ENCODE measurements at regions not wholly inside any gene's neighbourhood (a gene's known extent, or its start where the extent isn't known, plus 50 kb on each side); places are given as distances from the start of the nearest gene placed in this dataset.

DNA sequence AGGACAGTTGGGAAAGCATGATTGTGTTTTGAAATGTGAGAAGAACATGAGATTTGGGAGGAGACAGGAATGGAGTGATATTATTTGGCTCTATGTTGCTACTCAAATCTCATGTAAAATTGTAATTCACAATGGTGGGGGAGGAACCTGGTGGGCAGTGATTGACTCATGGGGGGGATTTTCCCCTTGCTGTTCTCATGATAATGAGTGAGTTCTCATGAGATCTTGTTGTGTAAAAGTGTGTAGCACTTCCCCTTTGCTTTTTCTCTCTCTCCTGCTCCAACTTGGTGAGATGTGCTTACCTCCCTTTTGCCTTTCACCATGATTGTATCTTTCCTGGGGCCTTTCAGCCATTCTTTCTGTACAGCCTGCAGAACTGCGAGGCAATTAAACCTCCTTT is 1261.0 kb upstream of the ATXN8OS start:
- TF ChIP-seq, protein P1, sequence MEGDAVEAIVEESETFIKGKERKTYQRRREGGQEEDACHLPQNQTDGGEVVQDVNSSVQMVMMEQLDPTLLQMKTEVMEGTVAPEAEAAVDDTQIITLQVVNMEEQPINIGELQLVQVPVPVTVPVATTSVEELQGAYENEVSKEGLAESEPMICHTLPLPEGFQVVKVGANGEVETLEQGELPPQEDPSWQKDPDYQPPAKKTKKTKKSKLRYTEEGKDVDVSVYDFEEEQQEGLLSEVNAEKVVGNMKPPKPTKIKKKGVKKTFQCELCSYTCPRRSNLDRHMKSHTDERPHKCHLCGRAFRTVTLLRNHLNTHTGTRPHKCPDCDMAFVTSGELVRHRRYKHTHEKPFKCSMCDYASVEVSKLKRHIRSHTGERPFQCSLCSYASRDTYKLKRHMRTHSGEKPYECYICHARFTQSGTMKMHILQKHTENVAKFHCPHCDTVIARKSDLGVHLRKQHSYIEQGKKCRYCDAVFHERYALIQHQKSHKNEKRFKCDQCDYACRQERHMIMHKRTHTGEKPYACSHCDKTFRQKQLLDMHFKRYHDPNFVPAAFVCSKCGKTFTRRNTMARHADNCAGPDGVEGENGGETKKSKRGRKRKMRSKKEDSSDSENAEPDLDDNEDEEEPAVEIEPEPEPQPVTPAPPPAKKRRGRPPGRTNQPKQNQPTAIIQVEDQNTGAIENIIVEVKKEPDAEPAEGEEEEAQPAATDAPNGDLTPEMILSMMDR (optimal IDR thresholded peaks at IDR 0.05 in 1 of 3, IDR thresholded peaks at IDR 0.05 in 1 of 3, conservative IDR thresholded peaks at IDR 0.05 in 1 of 3; ENCODE audit: extremely low read depth in 1 of 3, insufficient read depth in 2 of 3, low read length in 3 of 3): no peak
- no peak for TF ChIP-seq EZH2 (IDR thresholded peaks at IDR 0.05; ENCODE audit: low read length)
- no peaks in the 10 kb centered on the region for H3K27me3 ChIP-seq (ENCODE audit: control insufficient read depth, extremely low read depth, insufficient read depth, low read length)
- DNase-seq (ENCODE audit: low read depth, low spot score) (no peak), FAIRE-seq (no peak)
- H3K36me3 ChIP-seq (ENCODE audit: control insufficient read depth in 2 of 2, extremely low read depth in 1 of 2, insufficient read depth in 2 of 2, low read length in 2 of 2): no peaks in the 10 kb centered on the region
- H3K9me3 ChIP-seq (ENCODE audit: control insufficient read depth, low read depth, low read length): peaks cover 2% of the 10 kb centered on the region
- no peaks in the 10 kb centered on the region for H4K20me1 ChIP-seq (ENCODE audit: control insufficient read depth, extremely low read depth, insufficient read depth, low read length)
- H3K27ac ChIP-seq (ENCODE audit: control insufficient read depth, insufficient read depth, low read length): no peak overlapping the region
- H2AFZ ChIP-seq (ENCODE audit: control insufficient read depth, low read length): no peak overlapping the region
- H3K4me3 ChIP-seq (ENCODE audit: control insufficient read depth in 2 of 3, extremely low read depth in 1 of 3, insufficient read depth in 2 of 3, low read depth in 1 of 3, low read length in 3 of 3): no peak overlapping the region
- no peak overlapping the region for H3K9ac ChIP-seq (ENCODE audit: control insufficient read depth, extremely low read depth, insufficient read depth, low read length)
- H3K4me1 ChIP-seq (ENCODE audit: control insufficient read depth, extremely low read depth, insufficient read depth, low read length): no peaks in the 10 kb centered on the region
- dilution Hi-C loops (cut with MboI; ENCODE audit: extremely low pct_ligation_motif_present, low sequenced_read_pairs): no loop called here
- no peaks in the 10 kb centered on the region for H3K79me2 ChIP-seq (ENCODE audit: control insufficient read depth, insufficient read depth, low read length)
- no peak overlapping the region for H3K4me2 ChIP-seq (ENCODE audit: control insufficient read depth, extremely low read depth, insufficient read depth, low read depth, low read length)
- no peaks in the 10 kb centered on the region for H3K9me1 ChIP-seq (ENCODE audit: control insufficient read depth, extremely low read depth, insufficient read depth, low read length)

DNA sequence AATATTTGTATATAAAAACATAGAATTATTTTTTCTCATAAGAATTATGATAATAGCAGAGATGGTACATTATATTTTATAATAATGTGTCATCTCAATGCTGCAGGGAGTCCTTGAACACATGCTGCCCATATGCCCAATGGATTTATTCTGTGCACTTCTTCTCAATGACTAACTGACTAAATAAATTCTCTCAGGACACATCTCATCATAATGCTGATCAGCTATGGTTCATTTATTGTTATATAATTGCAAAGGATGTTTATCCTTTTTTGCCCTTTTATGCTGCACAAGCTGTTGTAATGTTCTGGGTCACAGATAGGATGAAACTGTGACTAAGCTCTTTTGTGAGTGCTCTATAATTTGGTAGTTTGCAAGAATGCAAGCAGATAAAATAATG is 1273.3 kb upstream of the ATXN8OS start:
- Histone ChIP-seq H2AFZ (ENCODE audit: control insufficient read depth, low read length) (no peak overlapping the region), H3K9ac (ENCODE audit: control insufficient read depth, extremely low read depth, insufficient read depth, low read length) (no peak overlapping the region), H3K4me3 (ENCODE audit: control insufficient read depth in 2 of 3, extremely low read depth in 1 of 3, insufficient read depth in 2 of 3, low read depth in 1 of 3, low read length in 3 of 3) (no peak overlapping the region), H3K9me3 (ENCODE audit: control insufficient read depth, low read depth, low read length) (no peaks in the 10 kb centered on the region), H4K20me1 (ENCODE audit: control insufficient read depth, extremely low read depth, insufficient read depth, low read length) (no peaks in the 10 kb centered on the region), H3K4me1 (ENCODE audit: control insufficient read depth, extremely low read depth, insufficient read depth, low read length) (no peaks in the 10 kb centered on the region), H3K27me3 (ENCODE audit: control insufficient read depth, extremely low read depth, insufficient read depth, low read length) (no peaks in the 10 kb centered on the region), H3K27ac (ENCODE audit: control insufficient read depth, insufficient read depth, low read length) (no peak overlapping the region), H3K9me1 (ENCODE audit: control insufficient read depth, extremely low read depth, insufficient read depth, low read length) (no peaks in the 10 kb centered on the region), H3K79me2 (ENCODE audit: control insufficient read depth, insufficient read depth, low read length) (no peaks in the 10 kb centered on the region), H3K36me3 (ENCODE audit: control insufficient read depth in 2 of 2, extremely low read depth in 1 of 2, insufficient read depth in 2 of 2, low read length in 2 of 2) (no peaks in the 10 kb centered on the region), H3K4me2 (ENCODE audit: control insufficient read depth, extremely low read depth, insufficient read depth, low read depth, low read length) (no peak overlapping the region)
- no peak for DNase-seq (ENCODE audit: low read depth, low spot score)
- dilution Hi-C loops (cut with MboI; ENCODE audit: extremely low pct_ligation_motif_present, low sequenced_read_pairs): no loop called here
- TF ChIP-seq, protein P1 (optimal IDR thresholded peaks at IDR 0.05 in 1 of 3, IDR thresholded peaks at IDR 0.05 in 1 of 3, conservative IDR thresholded peaks at IDR 0.05 in 1 of 3; ENCODE audit: extremely low read depth in 1 of 3, insufficient read depth in 2 of 3, low read length in 3 of 3): no peak
- no peak for TF ChIP-seq EZH2 (IDR thresholded peaks at IDR 0.05; ENCODE audit: low read length)
- no peak for FAIRE-seq

All from keratinocyte (primary cell).